Ishikawa (cell line): ENCODE measurements at regions not wholly inside any gene's neighbourhood (a gene's known extent, or its start where the extent isn't known, plus 50 kb on each side); places are given as distances from the start of the nearest gene placed in this dataset.

Experiments
- CEBPB ChIP-seq: IDR thresholded peaks from 2 replicates; pipeline ENCODE4 v1.6.1; 2012
- CREB1 ChIP-seq: IDR thresholded peaks from 2 replicates; pipeline ENCODE4 v1.6.1; 2012; ENCODE audit warnings: low read depth
- EGR1 ChIP-seq: IDR thresholded peaks from 2 replicates; pipeline ENCODE4 v1.6.1; 2012
- EP300 ChIP-seq: IDR thresholded peaks from 2 replicates; pipeline ENCODE4 v1.6.1; 2012; ENCODE audit warnings: borderline replicate concordance
- MAX ChIP-seq: IDR thresholded peaks from 2 replicates; pipeline ENCODE4 v1.6.1; 2012
- RAD21 ChIP-seq: IDR thresholded peaks from 2 replicates; pipeline ENCODE4 v1.6.1; 2012; ENCODE audit warnings: low read depth
- TAF1 ChIP-seq: IDR thresholded peaks from 2 replicates; pipeline ENCODE4 v1.6.1; 2012; ENCODE audit warnings: low read depth, mild to moderate bottlenecking
- TCF12 ChIP-seq: IDR thresholded peaks from 2 replicates; pipeline ENCODE4 v1.6.1; 2012; ENCODE audit warnings: low read depth
- TEAD4 ChIP-seq: IDR thresholded peaks from 2 replicates; pipeline ENCODE4 v1.6.1; 2012
- USF1 ChIP-seq: IDR thresholded peaks from 2 replicates; pipeline ENCODE4 v1.6.1; 2012
- YY1 ChIP-seq: IDR thresholded peaks from 2 replicates; pipeline ENCODE4 v1.6.1; 2012; ENCODE audit warnings: low read depth
- TF ChIP-seq, protein P1 (sequence below): IDR thresholded peaks from 2 replicates; pipeline ENCODE4 v1.6.1; 2012; ENCODE audit warnings: low read depth, mild to moderate bottlenecking

- TF ChIP-seq CEBPB (no peak), USF1 (no peak), TEAD4 (no peak), TCF12 (no peak), EP300 (no peak), YY1 (no peak), EGR1 (no peak), TAF1 (no peak), CREB1 (no peak), RAD21 (no peak), MAX (no peak)
- TF ChIP-seq, protein P1, sequence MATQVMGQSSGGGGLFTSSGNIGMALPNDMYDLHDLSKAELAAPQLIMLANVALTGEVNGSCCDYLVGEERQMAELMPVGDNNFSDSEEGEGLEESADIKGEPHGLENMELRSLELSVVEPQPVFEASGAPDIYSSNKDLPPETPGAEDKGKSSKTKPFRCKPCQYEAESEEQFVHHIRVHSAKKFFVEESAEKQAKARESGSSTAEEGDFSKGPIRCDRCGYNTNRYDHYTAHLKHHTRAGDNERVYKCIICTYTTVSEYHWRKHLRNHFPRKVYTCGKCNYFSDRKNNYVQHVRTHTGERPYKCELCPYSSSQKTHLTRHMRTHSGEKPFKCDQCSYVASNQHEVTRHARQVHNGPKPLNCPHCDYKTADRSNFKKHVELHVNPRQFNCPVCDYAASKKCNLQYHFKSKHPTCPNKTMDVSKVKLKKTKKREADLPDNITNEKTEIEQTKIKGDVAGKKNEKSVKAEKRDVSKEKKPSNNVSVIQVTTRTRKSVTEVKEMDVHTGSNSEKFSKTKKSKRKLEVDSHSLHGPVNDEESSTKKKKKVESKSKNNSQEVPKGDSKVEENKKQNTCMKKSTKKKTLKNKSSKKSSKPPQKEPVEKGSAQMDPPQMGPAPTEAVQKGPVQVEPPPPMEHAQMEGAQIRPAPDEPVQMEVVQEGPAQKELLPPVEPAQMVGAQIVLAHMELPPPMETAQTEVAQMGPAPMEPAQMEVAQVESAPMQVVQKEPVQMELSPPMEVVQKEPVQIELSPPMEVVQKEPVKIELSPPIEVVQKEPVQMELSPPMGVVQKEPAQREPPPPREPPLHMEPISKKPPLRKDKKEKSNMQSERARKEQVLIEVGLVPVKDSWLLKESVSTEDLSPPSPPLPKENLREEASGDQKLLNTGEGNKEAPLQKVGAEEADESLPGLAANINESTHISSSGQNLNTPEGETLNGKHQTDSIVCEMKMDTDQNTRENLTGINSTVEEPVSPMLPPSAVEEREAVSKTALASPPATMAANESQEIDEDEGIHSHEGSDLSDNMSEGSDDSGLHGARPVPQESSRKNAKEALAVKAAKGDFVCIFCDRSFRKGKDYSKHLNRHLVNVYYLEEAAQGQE, result no peak
These were observed 527.0 kb downstream of the TBC1D22A start for GRCh38 chr22:47289336-47289985.
